T47D (cell line): ENCODE measurements at regions not wholly inside any gene's neighbourhood (a gene's known extent, or its start where the extent isn't known, plus 50 kb on each side); places are given as distances from the start of the nearest gene placed in this dataset.

Experiments used
- DNase-seq, 2 experiments: peaks; one replicate each; pipeline versions ENCODE4 v3.0.0 to v3.0.0-alpha.2; 2011 to 2012; ENCODE audit warnings: low read depth in 1 of 2, low spot score in 1 of 2
- JUND ChIP-seq: IDR thresholded peaks from 2 replicates; pipeline ENCODE4 v1.6.1; 2012; ENCODE audit warnings: low read depth
- in situ Hi-C: cut with HindIII; loops from 2 replicates; pipeline ENCODE4 v1.10.0; 2016; ENCODE audit warnings: low sequenced_read_pairs, low pct_unique_long_range_greater_than_20kb

DNA sequence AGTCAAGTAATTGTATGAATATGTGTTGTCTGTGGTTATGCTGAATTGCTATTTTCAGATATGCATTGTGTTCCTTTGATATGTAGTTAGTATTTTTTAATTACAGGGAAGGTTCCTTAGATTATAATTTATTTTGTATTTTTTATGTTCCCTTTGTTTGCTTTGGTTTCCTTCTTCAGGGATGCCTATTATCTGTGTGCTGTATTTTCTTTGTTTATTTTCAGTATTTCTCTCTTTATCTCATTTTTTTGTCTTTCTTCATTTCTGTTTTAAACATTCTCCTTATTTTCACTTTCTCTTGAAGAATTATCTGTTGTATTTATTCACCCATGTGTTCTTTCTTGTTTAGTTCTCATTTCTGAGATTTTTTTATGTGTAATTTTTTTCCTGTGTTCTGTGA lies 163.1 kb downstream of the EMP1 start:
- in situ Hi-C loops, result no loop called here
- no peak for TF ChIP-seq JUND
- no peak for DNase-seq

GRCh38 chr12:13358391-13358905 lies 161.9 kb downstream of the EMP1 start:
- TF ChIP-seq JUND, result no peak
- in situ Hi-C loops, result no loop called here
- no peak for DNase-seq

DNA sequence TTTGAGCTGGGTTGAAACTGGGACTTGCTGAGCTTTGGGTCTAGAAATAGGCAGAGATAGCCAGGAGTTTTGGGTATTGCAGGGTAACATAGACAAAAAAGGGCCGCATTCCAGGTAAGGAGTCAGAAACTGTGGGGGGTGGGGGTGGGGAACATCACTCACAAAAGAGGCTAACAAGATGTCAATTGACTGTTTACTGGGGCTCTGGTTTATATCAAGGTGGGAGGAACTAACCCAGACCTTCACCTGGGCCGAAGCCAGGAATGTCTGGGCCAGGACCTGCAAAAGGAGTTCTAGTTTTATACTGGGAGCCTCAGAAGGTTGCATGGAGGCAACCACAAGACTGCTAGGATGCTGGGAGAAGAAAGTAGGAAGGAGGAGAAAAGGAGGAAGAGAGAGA lies 154.4 kb downstream of the EMP1 start:
- in situ Hi-C loops, result no loop called here
- no peak for DNase-seq

DNA sequence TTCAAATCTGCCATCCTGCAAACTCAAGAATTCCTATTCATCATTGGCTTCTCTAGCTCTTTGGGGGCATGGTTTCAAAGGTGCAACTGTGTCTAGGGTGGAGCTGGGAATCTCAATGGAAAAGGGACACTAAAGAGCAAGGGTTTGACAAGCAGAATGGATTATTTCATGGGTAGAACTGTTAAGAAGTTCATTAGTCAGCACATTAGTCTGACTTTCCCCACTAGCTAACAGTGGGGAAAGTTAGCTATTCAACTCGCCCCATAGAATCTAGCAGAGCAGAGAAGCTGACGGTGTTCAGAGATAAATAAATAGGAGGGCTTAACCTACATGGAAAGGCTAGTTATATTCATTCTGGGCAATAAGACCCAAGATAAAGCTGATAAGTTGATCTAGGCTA lies 153.9 kb downstream of the EMP1 start:
- no peak for TF ChIP-seq JUND
- in situ Hi-C loops, result no loop called here
- no peak for DNase-seq

More for the DNA sequence above, 154.4 kb downstream of the EMP1 start:
- TF ChIP-seq JUND, result no peak

DNA sequence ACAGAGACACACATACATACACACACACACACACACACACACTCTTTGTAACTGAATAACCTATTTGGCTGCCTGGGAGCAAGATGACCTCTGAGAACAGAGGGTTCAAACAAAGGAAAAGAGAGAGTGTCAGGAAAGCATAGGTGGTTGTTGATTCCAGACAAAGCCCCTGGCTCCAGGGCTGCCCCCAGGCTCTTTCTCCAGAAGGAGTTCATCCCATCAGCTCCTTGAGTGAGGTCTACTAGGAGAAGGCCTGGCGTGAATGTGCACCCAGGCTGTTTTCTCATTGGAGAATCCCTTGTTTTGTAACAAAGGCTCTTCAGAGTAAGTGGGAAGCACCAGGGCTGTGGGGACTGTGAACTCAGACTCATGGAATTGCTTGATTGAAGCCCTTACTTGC lies 151.9 kb downstream of the EMP1 start:
- no peak for DNase-seq
- TF ChIP-seq JUND, result no peak
- in situ Hi-C loops, result no loop called here

DNA sequence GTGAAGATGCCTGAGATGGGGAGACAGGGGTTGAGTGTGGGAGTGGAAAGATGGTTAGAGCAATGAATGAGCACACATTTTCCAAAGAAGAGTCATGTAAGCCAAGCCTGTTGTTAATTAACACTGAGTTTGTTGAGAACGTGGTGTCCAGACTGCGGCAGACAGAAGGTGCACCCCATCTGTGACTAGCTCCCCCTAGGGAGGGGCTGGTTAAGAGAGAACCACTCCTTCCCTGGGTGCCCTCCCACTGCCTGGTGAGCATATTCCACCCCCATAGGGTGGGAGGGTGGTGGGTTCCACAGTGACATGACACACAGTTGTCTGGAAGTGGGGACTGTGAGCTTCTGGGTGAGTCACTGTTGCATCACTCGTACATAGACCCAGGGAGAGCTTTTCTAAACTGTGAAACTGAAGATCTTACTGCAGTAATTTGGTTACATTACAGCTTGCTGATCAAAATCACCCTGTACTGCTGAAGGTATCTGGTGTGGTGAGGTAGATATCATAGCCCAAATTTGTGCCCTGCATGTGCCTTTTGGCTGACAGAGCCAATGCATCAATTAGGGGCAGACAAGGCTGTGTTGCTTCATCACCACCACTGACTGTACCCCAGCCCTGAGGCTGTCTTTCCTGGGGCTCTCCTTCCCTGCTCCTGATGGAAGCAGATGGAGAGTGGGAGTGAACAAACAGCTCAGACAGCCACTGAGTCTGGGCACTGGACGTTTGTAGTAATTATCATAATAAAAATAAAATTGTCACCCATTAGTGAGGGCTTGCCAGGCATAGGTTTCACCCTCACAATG lies 150.9 kb downstream of the EMP1 start:
- no peak for TF ChIP-seq JUND
- in situ Hi-C loops, result no loop called here
- DNase-seq, result no peak

- no peak for TF ChIP-seq JUND
- DNase-seq, result no peak
- in situ Hi-C loops, result no loop called here
Measured at GRCh38 chr12:13345722-13346121, 149.2 kb downstream of the EMP1 start.

GRCh38 chr12:13343375-13343774 lies 146.8 kb downstream of the EMP1 start:
- in situ Hi-C loops, result no loop called here
- no peak for TF ChIP-seq JUND
- no peak for DNase-seq

DNA sequence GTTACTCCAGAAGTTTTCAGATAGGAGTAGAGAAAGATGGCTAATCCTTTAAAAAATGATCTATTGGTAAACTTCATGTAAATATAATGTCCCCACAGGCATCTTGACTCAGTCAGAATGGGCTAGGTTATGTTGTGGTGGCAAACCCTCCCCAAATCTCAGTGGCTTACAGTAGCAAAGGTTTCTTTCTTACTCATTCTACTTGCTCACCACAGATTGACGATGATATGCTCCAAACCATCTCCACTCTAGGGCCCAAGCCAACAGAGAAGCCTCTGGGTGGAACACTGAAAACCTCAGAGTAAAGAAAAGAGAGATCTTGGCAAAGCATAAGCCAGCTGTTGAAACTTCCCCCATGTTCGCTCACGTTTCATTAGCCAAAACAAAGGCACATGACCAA lies 146.4 kb downstream of the EMP1 start:
- no peak for DNase-seq
- in situ Hi-C loops, result no loop called here
- TF ChIP-seq JUND, result no peak

DNA sequence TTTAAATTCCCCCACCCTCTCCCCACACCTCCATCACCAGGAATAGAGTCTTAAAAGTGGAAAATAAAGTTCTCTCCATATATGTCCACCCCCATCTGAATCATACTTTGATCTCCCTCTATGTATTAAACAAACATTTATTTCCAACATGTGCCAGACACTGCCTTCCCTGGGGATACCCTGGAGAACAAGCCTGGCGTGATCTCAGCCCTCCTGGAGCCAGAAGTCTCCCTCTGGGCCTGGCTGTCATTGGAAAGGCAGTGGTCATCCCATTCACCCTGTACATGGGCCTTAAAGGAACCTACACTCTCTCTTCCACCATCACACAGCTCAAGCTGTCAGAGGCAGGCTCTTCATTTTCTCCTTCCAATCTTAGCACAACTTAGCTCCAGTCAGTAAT lies 143.6 kb downstream of the EMP1 start:
- TF ChIP-seq JUND, result no peak
- in situ Hi-C loops, result no loop called here
- DNase-seq, result no peak

GRCh38 chr12:13339538-13339937 lies 143.0 kb downstream of the EMP1 start:
- in situ Hi-C loops, result no loop called here
- DNase-seq, result no peak
- no peak for TF ChIP-seq JUND

DNA sequence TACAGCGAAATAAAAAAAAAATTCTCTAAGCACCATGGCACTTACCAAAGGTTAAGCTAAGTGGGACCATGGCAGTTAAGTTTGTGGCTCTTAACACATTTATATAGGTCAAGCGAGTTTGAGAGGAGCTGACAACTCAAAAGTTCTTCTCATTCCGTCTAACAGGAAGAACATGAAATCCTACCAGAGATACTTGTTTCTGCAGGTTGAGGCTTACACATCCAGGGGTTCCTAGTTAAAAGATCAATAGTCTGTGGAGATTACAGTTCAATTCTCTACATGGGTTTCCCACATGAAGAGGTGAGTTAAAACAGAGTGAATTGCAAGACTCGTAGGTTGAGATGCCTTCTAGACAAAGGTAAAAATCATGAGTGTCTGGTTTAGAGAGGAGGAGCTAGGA lies 142.6 kb downstream of the EMP1 start:
- in situ Hi-C loops, result no loop called here
- DNase-seq, result no peak

DNA sequence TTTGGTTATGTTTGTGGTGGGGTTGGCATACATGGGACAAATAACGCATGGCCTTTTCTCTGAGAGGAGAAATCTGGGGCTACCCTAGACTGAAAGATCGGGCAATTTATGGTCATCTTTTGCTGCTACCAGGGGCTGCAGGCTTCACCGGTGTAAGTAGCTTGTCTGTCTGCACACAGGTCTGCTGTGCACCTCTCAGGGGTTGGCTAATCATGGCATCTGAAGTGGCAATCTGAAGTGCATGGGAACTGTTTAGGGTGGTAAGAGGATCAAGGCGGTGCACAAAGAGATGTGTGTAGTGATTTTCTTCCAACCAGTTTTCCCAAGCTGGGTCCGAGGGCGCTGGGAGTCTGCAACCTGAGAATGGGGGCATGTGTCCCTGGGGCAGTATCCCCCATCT lies 141.3 kb downstream of the EMP1 start:
- no peak for DNase-seq
- TF ChIP-seq JUND, result no peak
- in situ Hi-C loops, result no loop called here

More for the DNA sequence above, 142.6 kb downstream of the EMP1 start:
- no peak for TF ChIP-seq JUND

DNA sequence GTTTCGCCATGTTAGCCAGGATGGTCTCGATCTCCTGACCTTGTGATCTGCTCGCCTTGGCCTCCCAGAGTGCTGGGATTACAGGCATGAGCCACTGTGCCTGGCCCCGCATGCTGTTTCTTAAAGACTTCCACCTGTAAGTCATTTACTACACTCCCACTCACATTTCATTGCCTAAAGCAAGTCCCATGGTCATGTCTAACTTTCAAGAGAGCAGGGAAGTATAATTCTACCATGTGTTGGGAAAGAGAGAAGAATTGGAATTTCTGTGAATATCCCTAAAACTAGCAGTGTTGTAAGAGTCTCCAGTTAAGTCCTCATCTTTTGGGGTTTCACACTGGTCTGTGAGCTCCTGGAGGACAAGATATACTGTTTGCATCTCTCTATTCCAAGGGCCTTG lies 139.7 kb downstream of the EMP1 start:
- DNase-seq, result no peak
- in situ Hi-C loops, result no loop called here
- TF ChIP-seq JUND, result no peak
